Colonic mucosa (tissue), 4 donors: ENCODE measurements at regions not wholly inside any gene's neighbourhood (a gene's known extent, or its start where the extent isn't known, plus 50 kb on each side); places are given as distances from the start of the nearest gene placed in this dataset.

Experiments
- DNase-seq: peaks from one replicate; pipeline ENCODE4 v3.0.0-alpha.2; 2020
- H3K27ac ChIP-seq: fragments of 200-600 bp; one replicate; pipeline ENCODE4 v1.8.0; 2021
- H3K27me3 ChIP-seq: fragments of 200-600 bp; one replicate; pipeline ENCODE4 v1.8.0; 2021
- H3K36me3 ChIP-seq: fragments of 200-600 bp; one replicate; pipeline ENCODE4 v1.8.0; 2021
- H3K4me1 ChIP-seq: fragments of 200-600 bp; one replicate; pipeline ENCODE4 v1.8.0; 2021; ENCODE audit warnings: mild to moderate bottlenecking
- H3K4me3 ChIP-seq: fragments of 200-600 bp; one replicate; pipeline ENCODE4 v1.8.0; 2021
- H3K9ac ChIP-seq, 2 donors: one replicate each; pipeline ENCODE4 v1.7.0; 2013; ENCODE audit warnings: control low read depth in 2 of 2, low read depth in 2 of 2, low read length in 2 of 2
- H3K9me3 ChIP-seq: fragments of 200-600 bp; one replicate; pipeline ENCODE4 v1.8.0; 2021
- CTCF ChIP-seq: fragments of 200-600 bp; IDR thresholded peaks from one replicate; pipeline ENCODE4 v1.8.0; 2022; ENCODE audit warnings: antibody characterized with exemption, mild to moderate bottlenecking
- intact Hi-C: fragments of 100-400 bp; cut with DNase I; formaldehyde crosslinking; loops from one replicate; pipeline ENCODE4 v1.14.1; 2022
- donor health status: healthy.
- donor health status: DM: no; HTN: no; CAD: no.
- donor health status: DM: no; HTN: no; CAD: no.

GRCh38 chr1:95311014-95311413, 77.0 kb downstream of the RWDD3 start:
- Histone ChIP-seq H3K4me1 (no peaks in the 10 kb centered on the region), H3K9ac (no peak overlapping the region), H3K4me3 (no peak overlapping the region), H3K9me3 (no peaks in the 10 kb centered on the region), H3K36me3 (no peaks in the 10 kb centered on the region), H3K27me3 (no peaks in the 10 kb centered on the region), H3K27ac (no peak overlapping the region)
- no peak for DNase-seq
- intact Hi-C loops, result no loop called here
- TF ChIP-seq CTCF, result no peak

GRCh38 chr1:95311762-95312161, 77.8 kb downstream of the RWDD3 start:
- Histone ChIP-seq H3K4me1 (no peaks in the 10 kb centered on the region), H3K36me3 (no peaks in the 10 kb centered on the region), H3K9ac (no peak overlapping the region), H3K27ac (no peak overlapping the region), H3K9me3 (no peaks in the 10 kb centered on the region), H3K27me3 (no peaks in the 10 kb centered on the region), H3K4me3 (no peak overlapping the region)
- no peak for DNase-seq
- intact Hi-C loops, result no loop called here
- TF ChIP-seq CTCF, result no peak

- Histone ChIP-seq H3K27me3 (no peaks in the 10 kb centered on the region), H3K9ac (no peak overlapping the region), H3K27ac (no peak overlapping the region), H3K9me3 (no peaks in the 10 kb centered on the region), H3K4me1 (no peaks in the 10 kb centered on the region), H3K36me3 (no peaks in the 10 kb centered on the region), H3K4me3 (no peak overlapping the region)
- no peak for DNase-seq
- no peak for TF ChIP-seq CTCF
- intact Hi-C loops, result no loop called here
Observed at GRCh38 chr1:95312181-95312580, 78.2 kb downstream of the RWDD3 start.

- Histone ChIP-seq H3K27ac (no peak overlapping the region), H3K4me3 (no peak overlapping the region), H3K4me1 (no peaks in the 10 kb centered on the region), H3K9ac (no peak overlapping the region), H3K36me3 (no peaks in the 10 kb centered on the region), H3K27me3 (no peaks in the 10 kb centered on the region), H3K9me3 (no peaks in the 10 kb centered on the region)
- no peak for DNase-seq
- intact Hi-C loops, result no loop called here
- TF ChIP-seq CTCF, result no peak
Observed at GRCh38 chr1:95313527-95313926, 79.5 kb downstream of the RWDD3 start.

- no peak for TF ChIP-seq CTCF
- intact Hi-C loops, result no loop called here
- Histone ChIP-seq H3K27ac (no peak overlapping the region), H3K9me3 (no peaks in the 10 kb centered on the region), H3K4me3 (no peak overlapping the region), H3K36me3 (no peaks in the 10 kb centered on the region), H3K9ac (no peak overlapping the region), H3K4me1 (no peaks in the 10 kb centered on the region), H3K27me3 (no peaks in the 10 kb centered on the region)
- DNase-seq, result no peak
Observed at GRCh38 chr1:95321531-95321930, 87.5 kb downstream of the RWDD3 start.

GRCh38 chr1:95323123-95323522, 89.1 kb downstream of the RWDD3 start:
- intact Hi-C loops, result no loop called here
- no peaks in the 10 kb centered on the region for H3K27me3 ChIP-seq
- H3K9me3 ChIP-seq, result no peaks in the 10 kb centered on the region
- no peak overlapping the region for H3K9ac ChIP-seq
- no peak for TF ChIP-seq CTCF
- H3K36me3 ChIP-seq, result no peaks in the 10 kb centered on the region
- H3K27ac ChIP-seq, result no peak overlapping the region
- H3K4me1 ChIP-seq, result no peaks in the 10 kb centered on the region
- no peak overlapping the region for H3K4me3 ChIP-seq
- no peak for DNase-seq
